Colonic mucosa (tissue), 4 donors: ENCODE measurements at regions not wholly inside any gene's neighbourhood (a gene's known extent, or its start where the extent isn't known, plus 50 kb on each side); places are given as distances from the start of the nearest gene placed in this dataset.

Experiments used
- DNase-seq: peaks from one replicate; pipeline ENCODE4 v3.0.0-alpha.2; 2020
- H3K27ac ChIP-seq: fragments of 200-600 bp; one replicate; pipeline ENCODE4 v1.8.0; 2021
- H3K27me3 ChIP-seq: fragments of 200-600 bp; one replicate; pipeline ENCODE4 v1.8.0; 2021
- H3K36me3 ChIP-seq: fragments of 200-600 bp; one replicate; pipeline ENCODE4 v1.8.0; 2021
- H3K4me1 ChIP-seq: fragments of 200-600 bp; one replicate; pipeline ENCODE4 v1.8.0; 2021; ENCODE audit warnings: mild to moderate bottlenecking
- H3K4me3 ChIP-seq: fragments of 200-600 bp; one replicate; pipeline ENCODE4 v1.8.0; 2021
- H3K9ac ChIP-seq, 2 donors: one replicate each; pipeline ENCODE4 v1.7.0; 2013; ENCODE audit warnings: control low read depth in 2 of 2, low read depth in 2 of 2, low read length in 2 of 2
- H3K9me3 ChIP-seq: fragments of 200-600 bp; one replicate; pipeline ENCODE4 v1.8.0; 2021
- CTCF ChIP-seq: fragments of 200-600 bp; IDR thresholded peaks from one replicate; pipeline ENCODE4 v1.8.0; 2022; ENCODE audit warnings: antibody characterized with exemption, mild to moderate bottlenecking
- intact Hi-C: fragments of 100-400 bp; cut with DNase I; formaldehyde crosslinking; loops from one replicate; pipeline ENCODE4 v1.14.1; 2022
- donor health status: healthy.
- donor health status: DM: no; HTN: no; CAD: no.
- donor health status: DM: no; HTN: no; CAD: no.

GRCh38 chr2:16141641-16141921 is 201.2 kb downstream of the MYCN start:
- Histone ChIP-seq H3K27ac (no peak overlapping the region), H3K36me3 (no peaks in the 10 kb centered on the region), H3K9me3 (no peaks in the 10 kb centered on the region), H3K4me3 (no peak overlapping the region), H3K4me1 (no peaks in the 10 kb centered on the region), H3K9ac (no peak overlapping the region), H3K27me3 (no peaks in the 10 kb centered on the region)
- DNase-seq = no peak
- intact Hi-C loops = no loop called here
- no peak for TF ChIP-seq CTCF

GRCh38 chr2:16140771-16141640 is 200.7 kb downstream of the MYCN start:
- Histone ChIP-seq H3K27ac (no peak overlapping the region), H3K9ac (no peak overlapping the region), H3K4me1 (no peaks in the 10 kb centered on the region), H3K27me3 (no peaks in the 10 kb centered on the region), H3K36me3 (no peaks in the 10 kb centered on the region), H3K9me3 (no peaks in the 10 kb centered on the region), H3K4me3 (no peak overlapping the region)
- intact Hi-C loops = no loop called here
- no peak for DNase-seq
- TF ChIP-seq CTCF = no peak

- DNase-seq = peak; percentile 39
- intact Hi-C loops = no loop called here
Observed at GRCh38 chr2:16139663-16140615, 199.6 kb downstream of the MYCN start.

GRCh38 chr2:16138811-16139662 is 198.7 kb downstream of the MYCN start:
- no peak for DNase-seq
- Histone ChIP-seq H3K36me3 (no peaks in the 10 kb centered on the region), H3K9me3 (no peaks in the 10 kb centered on the region), H3K27me3 (no peaks in the 10 kb centered on the region), H3K4me3 (no peak overlapping the region), H3K4me1 (no peaks in the 10 kb centered on the region), H3K9ac (no peak overlapping the region), H3K27ac (no peak overlapping the region)
- no peak for TF ChIP-seq CTCF
- intact Hi-C loops = no loop called here

More at GRCh38 chr2:16139663-16140615, 199.6 kb downstream of the MYCN start:
- TF ChIP-seq CTCF = no peak
- H3K27ac ChIP-seq = no peak overlapping the region
- no peak overlapping the region for H3K4me3 ChIP-seq
- no peaks in the 10 kb centered on the region for H3K27me3 ChIP-seq
- no peaks in the 10 kb centered on the region for H3K4me1 ChIP-seq
- no peak overlapping the region for H3K9ac ChIP-seq
- H3K9me3 ChIP-seq = no peaks in the 10 kb centered on the region
- H3K36me3 ChIP-seq = no peaks in the 10 kb centered on the region
